Right forelimb (tissue), 1 donor: ENCODE measurements at regions not wholly inside any gene's neighbourhood (a gene's known extent, or its start where the extent isn't known, plus 50 kb on each side); places are given as distances from the start of the nearest gene placed in this dataset.
"Not testable (repeated sequence)": the region's sequence is repeated elsewhere in the genome, so short reads cannot be mapped to it uniquely, and the experiment has no call there.

Experiments
- DNase-seq: peaks from one replicate; pipeline ENCODE4 v3.0.0-alpha.2; 2018

DNA sequence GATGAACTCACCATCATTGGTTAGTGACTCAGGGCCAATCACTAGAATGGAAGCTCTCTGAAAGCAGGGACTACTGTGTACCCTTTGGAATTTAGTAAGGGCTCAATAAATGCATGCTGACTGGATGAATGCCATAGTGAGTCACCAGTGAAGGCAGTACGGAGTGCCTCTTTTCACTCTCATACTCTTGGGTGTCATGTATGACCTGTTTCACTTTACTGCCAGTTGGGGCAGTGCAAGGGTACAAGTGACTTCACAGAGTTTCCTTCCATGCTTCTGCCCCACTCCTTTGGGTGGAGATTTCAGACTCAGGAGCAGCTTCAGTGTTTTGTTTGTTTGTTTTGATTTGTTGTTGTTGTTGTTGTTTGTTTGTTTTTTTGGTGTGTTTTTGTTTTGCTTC is 57.7 kb downstream of the SOX3 start:
- DNase-seq = no peak

DNA sequence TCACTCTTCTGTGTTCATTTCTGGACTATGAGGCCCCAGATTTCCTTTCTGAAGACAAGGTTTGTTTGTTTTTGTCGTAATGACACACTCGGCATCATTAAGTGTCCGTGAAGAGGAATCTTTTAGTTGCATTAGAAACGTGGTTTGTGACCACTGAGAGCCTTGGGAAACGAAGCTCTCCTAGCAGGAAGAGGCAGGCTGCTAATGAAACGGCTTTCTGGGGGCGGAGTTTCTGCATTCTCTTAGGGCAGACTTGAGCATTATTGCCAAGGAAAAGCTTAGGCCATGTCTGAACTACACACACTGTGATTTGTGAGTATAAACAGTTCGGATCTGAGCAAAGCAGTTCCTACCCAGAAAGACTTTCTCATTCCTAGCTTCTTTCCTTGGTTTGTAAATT is 64.0 kb downstream of the SOX3 start:
- DNase-seq = no peak

DNA sequence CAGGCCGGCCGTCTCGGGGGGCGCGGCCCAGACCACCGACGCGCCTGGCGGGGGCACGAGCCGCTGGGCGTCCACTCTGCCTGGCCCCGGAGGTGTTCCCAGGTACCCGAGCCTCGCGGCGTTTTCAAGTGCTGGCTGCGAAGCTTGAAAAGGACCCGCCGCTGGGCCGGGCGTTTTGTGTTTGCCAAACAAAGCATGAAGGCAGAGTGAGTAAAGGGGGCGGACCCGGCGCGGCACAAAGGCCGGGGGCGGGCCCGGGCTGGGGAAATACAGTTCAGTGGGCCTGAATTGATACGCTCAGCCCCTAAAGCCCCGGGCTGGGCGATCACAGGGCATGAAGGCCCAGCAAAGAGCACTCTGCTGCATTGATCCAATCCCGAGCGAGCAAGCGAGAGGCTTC is 65.4 kb downstream of the SOX3 start:
- DNase-seq = peak; percentile 43

DNA sequence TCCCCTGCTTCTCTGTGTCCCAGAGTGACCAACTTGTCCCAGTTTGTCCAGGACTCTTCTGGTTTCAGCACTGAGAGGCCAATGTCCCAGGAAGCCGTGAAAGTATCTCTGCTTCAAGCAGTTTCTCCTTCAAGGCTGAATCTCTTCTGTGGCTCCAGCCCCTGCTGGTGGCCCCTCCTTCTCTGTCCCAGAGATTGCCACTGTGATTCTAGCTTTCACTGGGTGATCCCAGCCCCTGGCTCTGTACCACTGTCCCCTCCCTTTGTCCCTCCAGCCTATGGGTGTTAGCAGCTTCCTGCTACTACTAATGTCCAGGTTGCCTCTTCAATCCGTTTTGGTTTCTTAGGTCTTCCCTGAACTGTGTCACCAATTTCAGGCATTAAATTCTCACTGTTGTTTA is 70.5 kb downstream of the SOX3 start:
- DNase-seq = no peak

DNA sequence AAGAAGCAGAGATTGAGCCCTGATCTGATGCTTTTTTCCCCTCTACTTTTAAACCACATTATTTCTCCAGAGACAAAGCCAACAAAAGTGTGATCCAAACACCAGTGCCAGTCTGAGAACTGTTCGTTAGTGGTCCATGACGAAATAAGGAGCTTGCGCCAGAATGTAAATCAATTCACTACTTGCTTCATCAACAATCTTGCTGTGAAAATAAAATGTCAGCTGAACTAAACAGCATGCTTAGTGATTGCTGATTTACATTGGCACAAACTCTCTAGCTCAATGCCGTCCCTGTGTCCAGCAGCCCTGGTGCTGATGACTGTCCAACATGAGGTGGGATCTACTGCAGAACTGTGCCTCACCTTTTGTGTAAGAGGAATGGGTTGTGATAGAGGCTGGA is 71.3 kb downstream of the SOX3 start:
- DNase-seq = no peak

DNA sequence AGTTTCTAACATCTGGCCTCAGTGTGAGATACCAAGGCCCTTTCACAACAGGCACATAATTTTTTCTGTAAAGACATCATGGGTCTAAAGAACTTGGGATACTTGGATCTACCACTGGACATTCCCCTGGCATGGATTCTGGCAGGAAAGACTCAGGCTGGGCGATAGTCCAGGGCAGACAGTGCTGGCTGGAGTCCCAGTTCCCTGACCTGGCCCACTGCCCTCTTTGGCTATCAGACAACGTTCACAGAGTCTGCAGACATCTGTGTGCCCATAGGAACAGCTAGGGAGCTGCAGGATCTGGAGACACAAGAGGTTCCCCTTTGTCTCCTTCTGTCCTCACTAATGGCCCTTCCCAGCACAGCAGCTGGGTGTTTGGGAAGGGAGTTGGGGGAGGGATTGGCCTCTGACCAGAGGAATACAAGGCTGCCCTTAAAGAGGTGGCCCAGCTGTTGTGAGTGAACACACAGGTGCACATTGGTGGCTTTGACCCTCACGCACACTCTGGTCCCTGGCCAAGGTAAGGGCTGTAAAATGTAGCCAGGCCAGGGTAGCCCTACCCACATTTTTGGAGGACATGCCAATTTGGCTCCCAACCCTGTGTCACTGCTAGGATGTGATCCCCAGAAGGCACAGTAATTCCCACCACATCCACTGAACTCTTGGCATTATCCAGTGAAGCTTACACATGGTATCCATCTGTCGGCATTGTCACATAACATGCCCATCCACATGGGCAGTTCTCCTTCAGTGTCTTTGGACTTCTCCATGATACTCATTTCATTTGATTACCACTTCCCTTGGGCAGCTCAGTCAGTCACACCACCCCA is 72.3 kb downstream of the SOX3 start:
- DNase-seq = no peak

DNA sequence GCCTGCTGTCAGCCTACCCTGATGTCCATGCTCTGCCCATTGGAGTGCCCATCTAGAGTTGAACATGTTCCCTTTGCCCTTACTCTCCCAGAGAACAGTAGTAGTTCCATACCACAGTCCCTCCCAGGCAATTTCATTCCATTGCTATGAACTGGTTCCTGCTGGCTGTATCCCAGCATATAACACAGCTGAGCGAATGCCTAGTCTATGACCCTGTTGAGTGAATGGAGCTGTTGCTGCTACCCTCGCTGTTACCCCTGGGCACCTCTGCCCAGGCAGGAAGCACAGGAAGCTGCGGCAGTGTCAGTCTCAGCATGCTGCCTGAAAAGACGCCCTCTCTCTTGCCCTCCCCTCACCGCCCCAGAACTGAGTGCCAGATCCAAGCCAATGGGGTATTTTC is 73.3 kb downstream of the SOX3 start:
- no peak for DNase-seq

DNA sequence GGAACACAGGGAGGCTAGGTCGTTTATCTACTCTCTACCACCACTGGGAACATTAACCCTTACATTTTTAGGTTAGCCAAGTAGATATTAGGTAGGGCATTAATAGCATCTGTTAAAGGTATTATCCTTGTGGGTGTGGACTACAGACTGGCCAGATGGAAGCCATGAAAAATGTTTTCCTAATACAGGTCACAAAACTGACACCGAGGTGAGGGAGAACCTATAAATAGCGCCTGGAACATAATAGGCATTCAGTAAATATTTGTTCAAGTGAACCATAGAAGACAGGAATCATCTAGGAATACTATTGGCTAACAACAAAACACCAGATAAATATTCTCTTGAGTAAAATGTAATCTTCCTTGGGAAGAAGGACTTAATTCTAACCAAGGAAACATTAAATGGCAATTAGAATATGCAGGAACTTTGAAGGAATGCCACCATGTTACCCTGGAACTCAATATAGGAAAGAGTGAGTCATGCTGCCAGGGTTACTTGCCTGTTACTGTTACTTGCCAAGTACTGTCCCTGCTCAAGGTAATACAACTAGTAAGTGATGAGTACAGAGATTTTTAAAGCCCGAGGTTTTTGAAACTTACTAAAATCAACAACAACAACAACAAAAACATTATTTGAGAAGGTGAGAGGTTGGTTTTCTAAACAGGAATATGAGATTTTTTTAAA is 79.0 kb downstream of the SOX3 start:
- DNase-seq = no peak

DNA sequence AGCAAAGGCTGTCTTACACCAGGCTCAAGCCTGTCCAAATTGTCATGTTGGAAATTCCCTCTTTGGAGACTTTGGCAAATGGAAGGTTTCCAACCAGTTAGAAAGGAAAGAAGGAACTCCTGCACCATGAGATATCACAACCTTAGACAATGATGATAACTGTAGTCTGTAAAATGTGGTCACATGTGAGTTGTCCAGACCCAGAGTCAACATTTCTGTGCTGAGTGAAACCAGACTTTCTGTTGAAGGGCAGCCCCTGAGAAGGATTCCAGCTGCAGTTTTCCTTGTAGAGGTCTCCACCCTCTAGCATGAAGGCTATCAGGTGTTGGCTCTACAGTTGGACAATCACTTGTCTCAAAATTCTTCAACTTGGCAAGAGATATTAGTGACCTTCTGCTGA is 82.4 kb downstream of the SOX3 start:
- DNase-seq = no peak

DNA sequence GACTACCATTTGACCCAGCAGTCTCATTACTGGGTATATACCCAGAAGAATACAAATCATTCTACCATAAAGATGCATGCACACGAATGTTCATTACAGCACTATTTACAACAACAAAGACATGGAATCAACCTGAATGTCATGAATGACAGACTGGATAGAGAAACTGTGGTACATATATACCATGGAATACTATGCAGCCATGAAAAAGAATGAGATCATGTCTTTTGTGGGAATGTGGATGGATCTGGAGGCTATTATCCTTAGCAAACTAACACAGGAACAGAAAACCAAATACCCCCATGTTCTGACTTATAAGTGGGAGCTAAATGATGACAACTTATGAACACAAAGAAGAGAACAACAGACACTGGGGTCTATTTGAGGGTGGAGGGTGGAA is 102.7 kb downstream of the SOX3 start:
- DNase-seq = not testable (repeated sequence)

DNA sequence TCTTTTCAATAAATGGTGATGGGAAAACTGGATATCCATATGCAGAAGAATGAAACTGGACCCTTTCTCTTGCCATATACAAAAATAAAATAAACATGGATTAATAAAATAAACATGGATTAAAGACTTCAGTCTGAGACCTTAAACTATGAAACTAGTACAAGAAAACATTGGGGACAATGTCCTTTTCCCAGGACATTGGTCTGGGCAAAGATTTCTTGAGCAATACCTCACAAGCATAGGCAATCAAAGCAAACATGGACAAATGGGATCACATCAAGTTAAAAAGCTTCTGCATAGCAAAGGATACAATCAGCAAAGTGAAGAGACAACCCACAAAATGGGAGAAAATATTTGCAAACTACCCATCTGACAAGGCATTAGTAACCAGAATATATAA is 108.5 kb downstream of the SOX3 start:
- DNase-seq = not testable (repeated sequence)

DNA sequence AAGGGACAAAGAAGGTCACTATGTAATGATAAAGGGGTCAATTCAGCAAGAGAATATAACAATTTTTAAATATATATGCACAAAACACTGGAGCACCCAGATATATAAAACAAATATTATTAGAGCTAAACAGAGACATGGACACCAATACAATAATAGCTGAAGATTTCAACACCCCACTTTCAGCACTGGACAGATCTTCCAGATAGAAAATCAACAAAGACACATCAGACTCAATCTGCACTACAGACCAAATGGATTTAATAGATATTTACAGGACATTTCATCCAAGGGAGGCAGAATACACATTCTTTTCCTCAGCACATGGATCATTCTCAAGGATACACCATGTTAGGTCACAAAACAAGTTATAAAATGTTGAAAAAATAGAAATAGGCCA is 111.4 kb downstream of the SOX3 start:
- DNase-seq = no peak

DNA sequence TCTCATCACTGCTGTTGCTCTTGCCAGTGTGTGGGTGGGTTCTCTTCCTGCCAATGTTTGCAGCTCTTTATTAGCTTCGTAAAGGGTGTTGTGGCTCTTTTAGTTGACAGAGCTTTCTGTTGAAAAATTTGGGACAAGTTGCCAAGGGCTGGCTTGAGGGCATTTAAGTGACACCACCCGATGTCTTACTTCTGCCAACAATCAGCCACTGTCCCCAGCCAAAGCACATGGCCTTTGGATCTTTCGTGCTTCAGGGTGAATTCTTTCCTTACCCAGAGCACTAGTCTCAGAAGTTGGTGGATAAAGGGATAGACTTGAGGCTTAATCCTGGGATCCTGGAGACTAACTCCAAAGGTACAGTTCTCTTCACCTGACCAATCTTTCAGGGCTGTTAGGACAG is 113.6 kb downstream of the SOX3 start:
- no peak for DNase-seq

DNA sequence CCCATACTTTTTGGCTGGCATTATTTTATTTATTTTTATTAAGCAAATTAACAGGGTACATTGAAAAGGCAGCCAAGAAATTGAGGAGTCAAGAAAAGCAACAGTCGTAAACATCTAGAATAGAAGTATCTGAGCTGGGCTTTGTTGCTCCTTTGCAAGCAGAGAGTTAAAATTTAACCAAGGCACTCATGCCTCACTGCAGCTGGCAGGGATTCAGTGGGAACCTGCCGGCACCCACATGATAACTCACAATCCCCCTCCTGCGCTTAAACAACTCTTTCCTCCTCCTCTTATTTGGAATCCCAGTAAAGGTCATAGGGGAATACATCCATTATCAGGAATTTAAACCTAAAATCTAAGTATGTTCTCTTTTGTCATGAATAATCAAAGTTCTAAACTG is 115.5 kb downstream of the SOX3 start:
- DNase-seq = no peak

DNA sequence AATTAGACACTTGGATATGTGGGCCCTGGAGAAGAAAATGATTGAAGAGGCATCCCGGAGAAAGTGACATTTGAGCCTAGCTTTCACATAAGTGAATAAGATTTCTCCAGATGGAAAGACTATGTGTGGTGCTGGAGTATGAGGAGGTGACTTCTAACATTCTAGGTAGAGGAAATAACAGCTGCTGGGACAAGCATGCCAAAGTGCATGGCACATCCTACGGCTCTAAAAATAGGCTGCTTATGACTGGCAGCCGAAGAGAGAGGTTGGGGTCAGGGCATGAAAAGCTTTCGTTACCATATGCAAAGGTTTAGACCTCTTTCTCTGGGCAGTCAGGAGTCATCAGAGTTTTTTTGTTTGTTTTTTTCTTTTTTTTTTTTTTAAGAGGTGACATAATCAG is 142.0 kb downstream of the SOX3 start:
- DNase-seq = no peak

DNA sequence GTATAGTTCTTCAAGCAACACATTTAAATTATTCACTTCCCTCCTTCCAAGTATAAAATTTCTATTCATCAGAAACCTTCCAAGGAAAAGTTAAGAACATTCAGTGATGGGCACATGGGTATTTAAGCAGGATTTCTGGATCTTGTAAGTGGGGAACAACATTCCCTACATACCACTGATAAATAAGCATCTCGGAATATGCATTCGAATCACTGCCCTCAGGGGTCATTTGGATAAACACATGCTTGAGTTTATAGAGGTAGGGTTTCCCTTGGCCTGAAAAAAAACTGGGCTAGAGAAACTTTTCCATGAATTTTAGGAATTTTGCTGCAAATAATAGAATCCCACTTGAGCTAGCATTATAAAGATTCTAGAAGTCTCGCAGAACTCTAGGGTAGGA is 143.9 kb downstream of the SOX3 start:
- DNase-seq = no peak

DNA sequence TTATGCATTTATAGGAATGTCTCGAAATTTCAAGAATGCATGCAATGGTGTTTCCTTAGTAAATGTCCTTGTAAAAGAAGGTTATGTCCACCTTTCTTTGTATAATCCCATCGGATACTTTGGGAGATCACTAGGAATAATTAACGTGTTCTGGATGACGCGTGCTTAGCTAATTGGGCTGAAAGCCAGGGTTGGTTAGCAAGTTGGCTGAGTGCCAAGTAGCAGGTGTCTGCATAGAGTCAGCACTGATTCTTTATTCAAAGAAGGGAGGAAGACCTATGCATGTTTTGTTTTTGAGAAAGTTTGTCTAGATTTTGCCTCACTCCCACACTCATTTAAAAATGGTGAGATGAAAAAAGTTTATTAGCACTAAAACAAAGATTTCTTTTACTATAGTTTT is 144.6 kb downstream of the SOX3 start:
- no peak for DNase-seq

DNA sequence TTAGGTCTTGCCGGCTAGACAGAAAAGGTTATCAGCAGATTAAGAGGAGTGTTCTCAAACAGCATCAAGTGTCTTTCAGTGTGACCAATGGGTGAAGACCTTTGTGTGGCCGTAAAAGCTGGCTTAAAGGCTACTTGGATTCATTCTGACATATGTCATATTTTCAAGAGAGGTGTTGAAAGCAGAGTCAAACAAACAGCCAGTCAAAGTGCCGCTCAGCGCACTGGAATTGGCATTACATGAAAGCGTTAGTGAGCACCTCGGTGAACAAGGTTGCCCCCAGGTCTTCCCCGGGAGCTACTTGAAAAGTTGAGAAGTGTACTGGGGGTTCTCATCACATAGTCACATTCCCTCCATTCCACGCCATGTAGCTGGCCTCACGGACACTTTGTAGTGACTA is 148.9 kb downstream of the SOX3 start:
- no peak for DNase-seq

DNA sequence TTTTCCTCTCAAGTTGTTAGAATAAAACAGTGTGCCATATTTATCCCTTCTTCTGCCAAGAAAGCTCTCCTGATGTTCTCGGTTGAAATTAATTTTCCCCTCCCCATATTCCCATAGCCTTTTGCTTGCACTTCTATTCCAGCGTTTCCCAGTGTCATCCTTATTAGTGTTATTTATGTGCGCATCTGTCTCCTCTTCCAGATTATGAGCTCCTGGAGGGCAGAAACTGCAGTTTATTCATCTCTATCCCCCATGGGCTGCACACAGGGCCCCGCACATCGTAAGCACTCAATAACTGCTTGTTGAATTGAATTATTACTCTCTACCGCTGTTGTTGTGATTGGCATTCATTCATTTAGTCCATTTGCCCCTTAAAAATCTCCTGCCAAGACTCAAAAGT is 149.4 kb downstream of the SOX3 start:
- DNase-seq = no peak

DNA sequence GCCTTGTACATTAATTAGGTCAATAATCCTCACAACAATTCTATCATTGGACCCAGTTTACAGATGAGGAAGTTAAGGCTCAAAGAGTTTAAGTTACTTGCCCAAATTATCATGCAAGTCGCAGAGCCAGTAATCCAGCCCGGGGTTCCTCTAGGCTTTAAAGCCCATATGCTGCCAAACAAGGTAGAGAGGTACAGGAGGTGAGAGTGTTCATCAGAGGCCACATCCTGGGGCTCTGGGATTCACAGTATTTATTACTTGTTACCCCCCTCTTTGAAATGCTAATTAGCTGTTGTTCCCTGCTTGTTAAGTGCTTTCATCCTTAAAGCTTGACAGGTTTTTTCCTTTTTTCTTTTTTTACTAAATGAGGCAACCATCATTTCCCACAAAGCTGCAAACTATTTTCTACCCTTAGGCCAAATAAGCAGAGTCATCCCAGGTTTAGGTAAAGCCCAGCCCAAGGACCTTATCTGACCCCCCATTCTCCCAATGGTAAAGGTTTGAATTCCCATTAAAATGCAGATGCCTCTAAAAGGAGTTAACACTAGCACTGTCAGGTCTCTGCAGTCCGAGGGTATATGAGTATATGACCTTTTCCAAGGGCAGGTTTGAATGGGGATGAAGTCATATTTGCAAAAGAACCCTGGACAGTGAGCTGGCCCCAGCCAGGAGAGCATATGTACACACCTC is 150.3 kb downstream of the SOX3 start:
- DNase-seq = no peak

DNA sequence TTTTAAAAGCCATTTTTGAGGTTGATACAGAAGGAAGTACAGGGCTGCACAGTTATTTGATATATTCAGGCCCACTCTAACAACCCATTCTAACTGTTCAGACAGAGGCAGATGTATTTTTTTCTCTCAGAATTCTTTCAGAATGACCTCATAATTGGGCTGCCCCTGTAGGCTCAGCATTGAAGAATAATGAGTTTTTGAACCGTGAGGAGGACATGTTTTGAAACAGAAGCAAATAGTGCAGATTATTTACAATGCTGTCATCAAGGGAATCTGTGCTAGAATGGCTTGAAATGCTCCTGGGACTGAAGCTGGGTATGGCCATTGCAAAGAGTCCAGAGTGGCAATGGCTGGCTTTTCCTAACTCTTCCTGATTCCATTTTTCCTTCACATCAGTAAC is 158.1 kb downstream of the SOX3 start:
- DNase-seq = no peak

DNA sequence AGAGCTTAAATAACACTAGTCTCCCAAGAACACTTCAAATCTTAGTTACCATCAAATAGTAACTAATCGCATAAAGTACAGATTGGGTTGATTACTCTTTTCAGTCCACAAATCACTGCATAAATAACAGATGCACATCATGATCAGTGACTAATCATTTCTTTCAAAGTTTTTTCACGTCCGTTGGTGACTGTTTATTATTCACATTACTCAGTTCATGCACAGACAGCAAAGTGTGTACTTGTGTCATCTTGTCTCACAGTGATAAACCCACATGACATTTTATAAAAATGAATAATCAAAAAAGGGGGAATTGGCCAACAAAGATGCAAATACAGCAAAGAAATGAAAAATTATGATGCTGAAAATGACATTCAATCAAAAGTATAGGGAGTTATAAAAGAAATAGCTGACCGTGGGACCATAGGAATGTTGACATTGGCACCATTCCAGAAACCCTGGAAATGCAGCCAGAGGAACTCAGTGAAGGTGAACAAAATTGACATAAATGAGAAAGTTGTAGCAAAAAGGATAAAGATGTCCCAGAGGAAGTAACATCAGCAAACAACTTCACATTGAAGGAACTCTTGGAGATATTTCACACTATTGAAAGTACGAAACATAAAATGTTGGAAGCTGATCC is 161.5 kb downstream of the SOX3 start:
- DNase-seq = no peak

DNA sequence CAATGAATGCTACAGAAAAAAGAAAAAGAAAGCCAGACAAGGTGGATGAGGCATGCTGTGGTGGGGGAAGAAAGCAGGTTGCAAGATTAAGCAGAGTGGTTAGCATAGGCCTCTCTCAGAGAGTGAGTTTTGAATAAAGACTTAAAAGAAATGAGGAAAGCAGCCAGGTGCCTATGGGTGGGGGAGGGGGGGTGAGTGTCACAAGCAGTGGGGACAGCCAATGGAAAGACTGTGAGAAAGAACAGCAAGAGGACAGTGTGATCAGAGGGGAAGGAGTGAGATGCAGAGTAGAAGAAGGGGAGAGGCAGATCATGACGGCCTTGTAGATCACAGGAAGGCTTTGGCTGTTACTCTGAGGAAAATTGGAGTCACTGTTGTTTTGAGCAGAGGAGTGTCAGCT is 162.5 kb downstream of the SOX3 start:
- DNase-seq = no peak

DNA sequence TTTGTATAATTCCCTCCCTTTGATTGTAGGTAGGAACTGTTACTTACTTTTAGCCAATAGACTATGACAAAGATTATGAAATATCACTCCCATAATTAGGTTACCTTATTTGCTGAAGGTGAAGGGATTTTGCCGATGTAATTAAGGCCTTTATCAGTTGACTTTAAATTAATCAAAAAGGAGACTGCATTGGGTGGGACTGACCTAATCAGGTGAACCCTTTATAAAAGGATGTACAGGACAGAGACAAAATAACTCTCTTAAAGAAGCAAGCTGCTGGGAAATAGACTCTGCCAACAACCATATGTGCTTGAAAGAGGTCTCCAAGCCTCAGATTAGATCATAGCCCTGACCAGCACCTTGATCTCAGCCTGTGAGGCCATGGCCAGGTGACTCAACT is 167.6 kb downstream of the SOX3 start:
- DNase-seq = no peak
